ENCODE measurements at regions not wholly inside any gene's neighbourhood (a gene's known extent, or its start where the extent isn't known, plus 50 kb on each side); places are given as distances from the start of the nearest gene placed in this dataset.

DNA sequence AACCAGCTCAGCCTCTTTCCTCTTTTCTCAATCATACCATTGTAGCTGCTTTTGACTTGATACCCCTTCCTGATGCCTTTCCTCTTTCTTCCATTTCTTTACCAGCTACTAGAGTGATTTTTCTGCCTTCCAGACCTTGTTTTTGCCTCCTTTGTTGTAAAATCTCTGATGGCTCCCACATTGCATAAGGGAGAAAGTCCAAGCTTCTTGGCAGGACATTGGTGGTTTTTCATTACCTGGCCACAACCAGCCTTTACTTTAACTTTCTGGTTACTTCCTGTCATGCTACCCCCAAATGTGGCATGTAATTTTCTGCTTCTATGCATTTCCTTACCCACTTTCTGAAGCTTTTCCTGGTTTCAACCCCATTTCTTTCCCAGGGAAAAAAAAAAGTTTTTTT is 452.5 kb downstream of the TMEM38B start:
- Histone ChIP-seq H3K56ac (ENCODE audit: insufficient read length, low read depth, low read length) (no peak overlapping the region), H4K5ac (ENCODE audit: insufficient read length, low read depth, low read length) (no peak overlapping the region), H2BK12ac (ENCODE audit: insufficient read length, low read depth, low read length) (no peak overlapping the region), H3K14ac (ENCODE audit: insufficient read depth, low read length) (no peak overlapping the region), H3K4me1 (ENCODE audit: insufficient read depth, low read length) (no peaks in the 10 kb centered on the region), H3T11ph (ENCODE audit: low read length) (no peak overlapping the region), H4K91ac (ENCODE audit: insufficient read length, low read depth, low read length) (no peak overlapping the region), H3K23me2 (ENCODE audit: insufficient read length, low read depth, low read length, poor library complexity, severe bottlenecking) (no peaks in the 10 kb centered on the region), H2BK120ac (ENCODE audit: low read depth, low read length, poor library complexity, severe bottlenecking) (no peak overlapping the region), H4K20me1 (ENCODE audit: control insufficient read depth, insufficient read depth, insufficient read length) (no peaks in the 10 kb centered on the region), H2AFZ (ENCODE audit: low read length) (no peak overlapping the region), H3K9me3 (ENCODE audit: control insufficient read depth, low read depth, low read length) (no peaks in the 10 kb centered on the region), H3K4ac (ENCODE audit: low read depth, low read length) (no peak overlapping the region), H2AK5ac (ENCODE audit: insufficient read length, low read length) (no peak overlapping the region), H3K27ac (ENCODE audit: insufficient read length, low read depth, low read length) (no peak overlapping the region), H4K8ac (replicated peaks; ENCODE audit: insufficient read length, low read depth, low read length) (no peak overlapping the region), H2BK20ac (ENCODE audit: low read depth, low read length, poor library complexity, severe bottlenecking) (no peak overlapping the region), H3K9ac (ENCODE audit: extremely low read depth, insufficient read length, low read length) (no peak overlapping the region), H3K79me2 (ENCODE audit: insufficient read depth, low read length) (no peaks in the 10 kb centered on the region), H3K4me2 (ENCODE audit: insufficient read depth, insufficient read length, low read length) (no peak overlapping the region), H3K79me1 (ENCODE audit: insufficient read depth, low read depth, low read length, poor library complexity, severe bottlenecking) (no peaks in the 10 kb centered on the region), H2BK5ac (ENCODE audit: insufficient read length, low read length) (no peak overlapping the region), H3K27me3 (ENCODE audit: insufficient read depth, low read length) (no peaks in the 10 kb centered on the region), H3K23ac (ENCODE audit: insufficient read length, low read depth, low read length) (no peak overlapping the region), H2BK15ac (ENCODE audit: low read depth, low read length) (no peak overlapping the region), H3K18ac (ENCODE audit: insufficient read length, low read depth, low read length) (no peak overlapping the region)
- Mint-ChIP-seq H3K36me3 (ENCODE audit: insufficient read depth in 1 of 3, low read depth in 3 of 3) (no peaks in the 10 kb centered on the region), H3K4me1 (no peaks in the 10 kb centered on the region), H3K27ac (no peak overlapping the region), H3K9me3 (no peaks in the 10 kb centered on the region), H3K27me3 (ENCODE audit: low read depth) (no peaks in the 10 kb centered on the region), H3K4me3 (no peak overlapping the region)
- TF ChIP-seq, protein P1, sequence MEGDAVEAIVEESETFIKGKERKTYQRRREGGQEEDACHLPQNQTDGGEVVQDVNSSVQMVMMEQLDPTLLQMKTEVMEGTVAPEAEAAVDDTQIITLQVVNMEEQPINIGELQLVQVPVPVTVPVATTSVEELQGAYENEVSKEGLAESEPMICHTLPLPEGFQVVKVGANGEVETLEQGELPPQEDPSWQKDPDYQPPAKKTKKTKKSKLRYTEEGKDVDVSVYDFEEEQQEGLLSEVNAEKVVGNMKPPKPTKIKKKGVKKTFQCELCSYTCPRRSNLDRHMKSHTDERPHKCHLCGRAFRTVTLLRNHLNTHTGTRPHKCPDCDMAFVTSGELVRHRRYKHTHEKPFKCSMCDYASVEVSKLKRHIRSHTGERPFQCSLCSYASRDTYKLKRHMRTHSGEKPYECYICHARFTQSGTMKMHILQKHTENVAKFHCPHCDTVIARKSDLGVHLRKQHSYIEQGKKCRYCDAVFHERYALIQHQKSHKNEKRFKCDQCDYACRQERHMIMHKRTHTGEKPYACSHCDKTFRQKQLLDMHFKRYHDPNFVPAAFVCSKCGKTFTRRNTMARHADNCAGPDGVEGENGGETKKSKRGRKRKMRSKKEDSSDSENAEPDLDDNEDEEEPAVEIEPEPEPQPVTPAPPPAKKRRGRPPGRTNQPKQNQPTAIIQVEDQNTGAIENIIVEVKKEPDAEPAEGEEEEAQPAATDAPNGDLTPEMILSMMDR (conservative IDR thresholded peaks at IDR 0.05): no peak
- no peak for DNase-seq

Data from H9 (cell line).